WTC11 (cell line): ENCODE measurements at regions not wholly inside any gene's neighbourhood (a gene's known extent, or its start where the extent isn't known, plus 50 kb on each side); places are given as distances from the start of the nearest gene placed in this dataset.

Source experiments
- CREM ChIP-seq: sonication (generic); formaldehyde crosslinking; IDR thresholded peaks from 2 replicates; pipeline ENCODE4 v1.8.1; 2022; ENCODE audit warnings: mild to moderate bottlenecking, missing genetic modification reagents, moderate library complexity
- CTCF ChIP-seq: fragments of 200-600 bp; IDR thresholded peaks from 2 replicates; pipeline ENCODE4 v1.8.0; 2022; ENCODE audit warnings: antibody characterized with exemption
- E2F1 ChIP-seq: sonication (generic); formaldehyde crosslinking; IDR thresholded peaks from 2 replicates; pipeline ENCODE4 v1.8.0; 2022; ENCODE audit warnings: mild to moderate bottlenecking, missing genetic modification reagents
- EMX1 ChIP-seq: fragments of 250-450 bp; sonication (Bioruptor Pico); IDR thresholded peaks from 2 replicates; pipeline ENCODE4 v1.8.0; 2021; ENCODE audit warnings: mild to moderate bottlenecking
- ETV6 ChIP-seq: sonication (generic); formaldehyde crosslinking; IDR thresholded peaks from 2 replicates; pipeline ENCODE4 v1.8.1; 2022; ENCODE audit warnings: mild to moderate bottlenecking, missing genetic modification reagents
- HMGXB4 ChIP-seq: sonication (generic); formaldehyde crosslinking; IDR thresholded peaks from 2 replicates; pipeline ENCODE4 v1.8.1; 2023; ENCODE audit warnings: mild to moderate bottlenecking, moderate library complexity, missing genetic modification reagents
- NR2C2 ChIP-seq: sonication (generic); formaldehyde crosslinking; IDR thresholded peaks from 2 replicates; pipeline ENCODE4 v1.8.0; 2022; ENCODE audit warnings: mild to moderate bottlenecking, missing genetic modification reagents
- STAT6 ChIP-seq: sonication (generic); formaldehyde crosslinking; conservative IDR thresholded peaks from 2 replicates; pipeline ENCODE4 v1.8.1; 2023; ENCODE audit warnings: mild to moderate bottlenecking, low read depth, missing genetic modification reagents, moderate library complexity
- USF2 ChIP-seq: sonication (generic); formaldehyde crosslinking; IDR thresholded peaks from 2 replicates; pipeline ENCODE4 v1.8.1; 2023; ENCODE audit warnings: mild to moderate bottlenecking, missing genetic modification reagents, moderate library complexity
- ZSCAN18 ChIP-seq: fragments of 250-450 bp; sonication (Bioruptor Pico); IDR thresholded peaks from 2 replicates; pipeline ENCODE4 v2.1.2; 2022; ENCODE audit warnings: mild to moderate bottlenecking, moderate library complexity

- no peak for TF ChIP-seq E2F1
- TF ChIP-seq CTCF, result no peak
- TF ChIP-seq STAT6 (CRISPR knock-in tag), result no peak
- TF ChIP-seq CREM (CRISPR knock-in tag), result no peak
- TF ChIP-seq NR2C2, result no peak
- TF ChIP-seq ETV6 (CRISPR knock-in tag), result no peak
- TF ChIP-seq EMX1 (CRISPR knock-in tag), result no peak
- TF ChIP-seq USF2 (CRISPR knock-in tag), result no peak
- no peak for TF ChIP-seq HMGXB4 (CRISPR knock-in tag)
- TF ChIP-seq ZSCAN18 (CRISPR knock-in tag), result no peak
These were observed 209.6 kb downstream of the GIPC2 start for GRCh38 chr1:78255383-78255782.
